ENCODE measurements at regions not wholly inside any gene's neighbourhood (a gene's known extent, or its start where the extent isn't known, plus 50 kb on each side); places are given as distances from the start of the nearest gene placed in this dataset.

DNA sequence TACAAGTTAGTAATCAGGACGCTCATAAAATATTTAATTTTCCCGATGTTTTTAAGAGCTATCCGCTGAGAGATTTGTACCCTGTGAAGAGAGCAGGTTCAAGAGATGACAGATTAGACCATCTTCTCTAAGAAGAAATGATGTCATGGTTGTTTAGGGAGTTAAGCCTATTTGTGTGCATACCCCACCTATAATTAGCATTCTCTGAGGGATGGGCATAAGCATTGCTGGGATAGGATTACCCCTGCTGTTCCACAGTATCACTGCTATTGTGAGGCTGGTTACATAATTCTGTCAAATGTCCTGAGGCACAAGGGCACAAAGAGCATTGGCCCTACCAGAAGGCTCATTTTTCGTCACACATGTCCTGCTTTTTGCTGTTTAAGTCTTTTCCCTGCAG is 687.0 kb downstream of the CETN3 start:
- no peaks in the 10 kb centered on the region for H3F3A ChIP-seq (ENCODE audit: insufficient read depth)
- no peak overlapping the region for H3K27ac ChIP-seq (ENCODE audit: low read depth, low read length)
- H3K4me3 ChIP-seq (ENCODE audit: insufficient read depth, low read length, poor library complexity, severe bottlenecking) = no peak overlapping the region

DNA sequence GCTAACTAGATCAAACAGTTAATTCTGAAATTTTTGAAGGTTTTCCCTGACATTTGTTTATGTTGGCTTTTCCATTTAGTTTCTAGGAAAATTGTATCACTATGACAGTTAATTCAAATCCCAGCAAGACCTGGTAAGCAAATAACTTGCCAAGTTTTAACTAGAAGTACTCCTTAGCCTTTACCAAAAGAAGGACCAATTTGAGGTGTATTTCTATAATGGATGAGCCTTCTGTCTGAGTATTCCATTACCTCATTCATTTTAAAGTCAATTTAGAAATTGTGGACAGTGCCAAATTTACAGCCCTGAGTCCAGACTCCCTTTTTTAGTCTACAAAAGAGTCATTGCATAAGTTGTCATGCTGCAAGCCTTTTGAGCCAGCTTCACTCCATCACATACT is 687.6 kb downstream of the CETN3 start:
- Histone ChIP-seq H3K4me3 (ENCODE audit: insufficient read depth, low read length, poor library complexity, severe bottlenecking) (no peak overlapping the region), H4K20me1 (ENCODE audit: low read depth, low read length) (no peaks in the 10 kb centered on the region), H3K9me2 (replicated peaks; ENCODE audit: insufficient read depth, low read length) (no peaks in the 10 kb centered on the region), H3K79me2 (ENCODE audit: insufficient read depth, low read length) (no peaks in the 10 kb centered on the region), H3F3A (ENCODE audit: insufficient read depth) (no peaks in the 10 kb centered on the region), H3K9ac (ENCODE audit: low read length) (no peak overlapping the region), H3K27me3 (ENCODE audit: low read length) (no peaks in the 10 kb centered on the region), H3K27ac (ENCODE audit: low read depth, low read length) (no peak overlapping the region), H3K36me3 (ENCODE audit: low read length) (no peaks in the 10 kb centered on the region), H3K4me2 (ENCODE audit: low read depth, low read length, poor library complexity, severe bottlenecking) (no peak overlapping the region), H3K9me3 (ENCODE audit: insufficient read depth, low read length) (no peaks in the 10 kb centered on the region), H2AFZ (ENCODE audit: low read depth, low read length, severe bottlenecking) (no peak overlapping the region)
- TF ChIP-seq, protein P1, sequence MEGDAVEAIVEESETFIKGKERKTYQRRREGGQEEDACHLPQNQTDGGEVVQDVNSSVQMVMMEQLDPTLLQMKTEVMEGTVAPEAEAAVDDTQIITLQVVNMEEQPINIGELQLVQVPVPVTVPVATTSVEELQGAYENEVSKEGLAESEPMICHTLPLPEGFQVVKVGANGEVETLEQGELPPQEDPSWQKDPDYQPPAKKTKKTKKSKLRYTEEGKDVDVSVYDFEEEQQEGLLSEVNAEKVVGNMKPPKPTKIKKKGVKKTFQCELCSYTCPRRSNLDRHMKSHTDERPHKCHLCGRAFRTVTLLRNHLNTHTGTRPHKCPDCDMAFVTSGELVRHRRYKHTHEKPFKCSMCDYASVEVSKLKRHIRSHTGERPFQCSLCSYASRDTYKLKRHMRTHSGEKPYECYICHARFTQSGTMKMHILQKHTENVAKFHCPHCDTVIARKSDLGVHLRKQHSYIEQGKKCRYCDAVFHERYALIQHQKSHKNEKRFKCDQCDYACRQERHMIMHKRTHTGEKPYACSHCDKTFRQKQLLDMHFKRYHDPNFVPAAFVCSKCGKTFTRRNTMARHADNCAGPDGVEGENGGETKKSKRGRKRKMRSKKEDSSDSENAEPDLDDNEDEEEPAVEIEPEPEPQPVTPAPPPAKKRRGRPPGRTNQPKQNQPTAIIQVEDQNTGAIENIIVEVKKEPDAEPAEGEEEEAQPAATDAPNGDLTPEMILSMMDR (IDR thresholded peaks at IDR 0.05; ENCODE audit: insufficient read depth, low read length, poor library complexity, severe bottlenecking) = no peak
- TF ChIP-seq EZH2phosphoT487 (conservative IDR thresholded peaks at IDR 0.05; ENCODE audit: low read length) = no peak

More for the DNA sequence above, 687.0 kb downstream of the CETN3 start:
- H2AFZ ChIP-seq (ENCODE audit: low read depth, low read length, severe bottlenecking) = no peak overlapping the region
- H3K4me2 ChIP-seq (ENCODE audit: low read depth, low read length, poor library complexity, severe bottlenecking) = no peak overlapping the region
- TF ChIP-seq EZH2phosphoT487 (conservative IDR thresholded peaks at IDR 0.05; ENCODE audit: low read length) = no peak
- TF ChIP-seq, protein P1 (IDR thresholded peaks at IDR 0.05; ENCODE audit: insufficient read depth, low read length, poor library complexity, severe bottlenecking) = no peak
- no peaks in the 10 kb centered on the region for H3K27me3 ChIP-seq (ENCODE audit: low read length)
- H4K20me1 ChIP-seq (ENCODE audit: low read depth, low read length) = no peaks in the 10 kb centered on the region
- H3K79me2 ChIP-seq (ENCODE audit: insufficient read depth, low read length) = no peaks in the 10 kb centered on the region
- H3K9me2 ChIP-seq (replicated peaks; ENCODE audit: insufficient read depth, low read length) = no peaks in the 10 kb centered on the region
- no peaks in the 10 kb centered on the region for H3K36me3 ChIP-seq (ENCODE audit: low read length)
- H3K9ac ChIP-seq (ENCODE audit: low read length) = no peak overlapping the region
- no peaks in the 10 kb centered on the region for H3K9me3 ChIP-seq (ENCODE audit: insufficient read depth, low read length)

DNA sequence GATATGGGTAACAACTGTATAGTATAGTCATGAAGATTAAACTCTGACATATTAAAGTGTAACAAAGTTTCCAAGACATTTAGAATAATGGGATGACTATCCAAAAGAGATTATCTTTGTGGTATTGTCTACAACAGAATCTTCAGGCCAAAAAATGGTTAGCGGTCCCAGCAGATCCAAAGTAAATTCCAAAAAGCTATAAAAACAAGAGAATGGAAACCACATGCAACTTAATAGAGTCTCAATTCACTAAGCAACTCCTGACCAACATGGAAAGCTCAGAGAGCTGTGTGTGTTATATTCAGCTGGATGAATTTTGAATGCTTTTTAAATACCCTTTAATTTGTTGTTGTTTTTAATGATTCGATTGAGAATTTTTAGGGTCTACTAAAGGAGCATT is 688.2 kb downstream of the CETN3 start:
- Histone ChIP-seq H3K4me2 (ENCODE audit: low read depth, low read length, poor library complexity, severe bottlenecking) (no peak overlapping the region), H3K79me2 (ENCODE audit: insufficient read depth, low read length) (no peaks in the 10 kb centered on the region), H3K4me3 (ENCODE audit: insufficient read depth, low read length, poor library complexity, severe bottlenecking) (no peak overlapping the region), H3K9me3 (ENCODE audit: insufficient read depth, low read length) (no peaks in the 10 kb centered on the region), H3K9ac (ENCODE audit: low read length) (no peak overlapping the region), H3K27me3 (ENCODE audit: low read length) (no peaks in the 10 kb centered on the region), H3K27ac (ENCODE audit: low read depth, low read length) (no peak overlapping the region), H4K20me1 (ENCODE audit: low read depth, low read length) (no peaks in the 10 kb centered on the region), H3K9me2 (replicated peaks; ENCODE audit: insufficient read depth, low read length) (no peaks in the 10 kb centered on the region), H2AFZ (ENCODE audit: low read depth, low read length, severe bottlenecking) (no peak overlapping the region), H3K36me3 (ENCODE audit: low read length) (no peaks in the 10 kb centered on the region), H3F3A (ENCODE audit: insufficient read depth) (no peaks in the 10 kb centered on the region)
- no peak for TF ChIP-seq EZH2phosphoT487 (conservative IDR thresholded peaks at IDR 0.05; ENCODE audit: low read length)
- TF ChIP-seq, protein P1 (IDR thresholded peaks at IDR 0.05; ENCODE audit: insufficient read depth, low read length, poor library complexity, severe bottlenecking) = no peak

Measured in SU-DHL-6 (cell line).